ENCODE measurements at regions not wholly inside any gene's neighbourhood (a gene's known extent, or its start where the extent isn't known, plus 50 kb on each side); places are given as distances from the start of the nearest gene placed in this dataset.

DNA sequence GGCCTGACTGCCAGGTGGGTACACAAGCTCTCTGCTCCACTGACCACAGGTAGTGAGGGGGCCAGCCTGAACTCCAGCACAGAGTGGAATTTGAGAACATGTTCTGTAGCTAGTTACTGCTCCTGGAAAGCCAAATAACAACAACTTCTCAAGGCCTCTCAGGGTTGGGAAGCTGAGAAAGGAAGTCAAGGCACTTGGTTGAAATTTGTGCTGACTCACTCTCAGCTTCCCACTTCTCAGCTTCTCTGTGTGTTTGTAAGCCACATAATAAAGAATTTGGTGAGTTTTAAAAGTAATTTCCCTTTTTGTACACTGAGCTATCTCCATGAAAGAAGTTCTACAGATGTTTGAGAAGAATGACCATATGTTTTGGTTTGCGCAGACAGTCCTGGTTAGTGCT is 234.9 kb downstream of the KTN1 start:
- Histone ChIP-seq H2AFZ (ENCODE audit: low read depth, low read length, severe bottlenecking) (no peak overlapping the region), H3K36me3 (ENCODE audit: low read length) (no peaks in the 10 kb centered on the region), H3K4me2 (ENCODE audit: low read depth, low read length, poor library complexity, severe bottlenecking) (no peak overlapping the region), H3K9ac (ENCODE audit: low read length) (no peak overlapping the region), H3K9me2 (replicated peaks; ENCODE audit: insufficient read depth, low read length) (no peaks in the 10 kb centered on the region), H3K27me3 (ENCODE audit: low read length) (no peaks in the 10 kb centered on the region), H3K27ac (ENCODE audit: low read depth, low read length) (no peak overlapping the region), H3K79me2 (ENCODE audit: insufficient read depth, low read length) (no peaks in the 10 kb centered on the region), H3F3A (ENCODE audit: insufficient read depth) (no peaks in the 10 kb centered on the region), H3K9me3 (ENCODE audit: insufficient read depth, low read length) (no peaks in the 10 kb centered on the region), H3K4me3 (ENCODE audit: insufficient read depth, low read length, poor library complexity, severe bottlenecking) (no peak overlapping the region), H4K20me1 (ENCODE audit: low read depth, low read length) (no peaks in the 10 kb centered on the region)
- TF ChIP-seq EZH2phosphoT487 (conservative IDR thresholded peaks at IDR 0.05; ENCODE audit: low read length), result no peak
- TF ChIP-seq, protein P1, sequence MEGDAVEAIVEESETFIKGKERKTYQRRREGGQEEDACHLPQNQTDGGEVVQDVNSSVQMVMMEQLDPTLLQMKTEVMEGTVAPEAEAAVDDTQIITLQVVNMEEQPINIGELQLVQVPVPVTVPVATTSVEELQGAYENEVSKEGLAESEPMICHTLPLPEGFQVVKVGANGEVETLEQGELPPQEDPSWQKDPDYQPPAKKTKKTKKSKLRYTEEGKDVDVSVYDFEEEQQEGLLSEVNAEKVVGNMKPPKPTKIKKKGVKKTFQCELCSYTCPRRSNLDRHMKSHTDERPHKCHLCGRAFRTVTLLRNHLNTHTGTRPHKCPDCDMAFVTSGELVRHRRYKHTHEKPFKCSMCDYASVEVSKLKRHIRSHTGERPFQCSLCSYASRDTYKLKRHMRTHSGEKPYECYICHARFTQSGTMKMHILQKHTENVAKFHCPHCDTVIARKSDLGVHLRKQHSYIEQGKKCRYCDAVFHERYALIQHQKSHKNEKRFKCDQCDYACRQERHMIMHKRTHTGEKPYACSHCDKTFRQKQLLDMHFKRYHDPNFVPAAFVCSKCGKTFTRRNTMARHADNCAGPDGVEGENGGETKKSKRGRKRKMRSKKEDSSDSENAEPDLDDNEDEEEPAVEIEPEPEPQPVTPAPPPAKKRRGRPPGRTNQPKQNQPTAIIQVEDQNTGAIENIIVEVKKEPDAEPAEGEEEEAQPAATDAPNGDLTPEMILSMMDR (IDR thresholded peaks at IDR 0.05; ENCODE audit: insufficient read depth, low read length, poor library complexity, severe bottlenecking), result no peak

GRCh38 chr14:55816225-55816624 is 236.2 kb downstream of the KTN1 start:
- H3K9ac ChIP-seq (ENCODE audit: low read length), result no peak overlapping the region
- no peaks in the 10 kb centered on the region for H3K27me3 ChIP-seq (ENCODE audit: low read length)
- H3K9me3 ChIP-seq (ENCODE audit: insufficient read depth, low read length), result no peaks in the 10 kb centered on the region
- no peak overlapping the region for H3K4me3 ChIP-seq (ENCODE audit: insufficient read depth, low read length, poor library complexity, severe bottlenecking)
- TF ChIP-seq, protein P1 (IDR thresholded peaks at IDR 0.05; ENCODE audit: insufficient read depth, low read length, poor library complexity, severe bottlenecking), result no peak
- TF ChIP-seq EZH2phosphoT487 (conservative IDR thresholded peaks at IDR 0.05; ENCODE audit: low read length), result no peak
- no peaks in the 10 kb centered on the region for H4K20me1 ChIP-seq (ENCODE audit: low read depth, low read length)
- H3K27ac ChIP-seq (ENCODE audit: low read depth, low read length), result no peak overlapping the region
- H3F3A ChIP-seq (ENCODE audit: insufficient read depth), result no peaks in the 10 kb centered on the region
- H3K4me2 ChIP-seq (ENCODE audit: low read depth, low read length, poor library complexity, severe bottlenecking), result no peak overlapping the region
- no peaks in the 10 kb centered on the region for H3K9me2 ChIP-seq (replicated peaks; ENCODE audit: insufficient read depth, low read length)
- no peaks in the 10 kb centered on the region for H3K79me2 ChIP-seq (ENCODE audit: insufficient read depth, low read length)
- H3K36me3 ChIP-seq (ENCODE audit: low read length), result no peaks in the 10 kb centered on the region
- H2AFZ ChIP-seq (ENCODE audit: low read depth, low read length, severe bottlenecking), result no peak overlapping the region

- H3K4me3 ChIP-seq (ENCODE audit: insufficient read depth, low read length, poor library complexity, severe bottlenecking), result no peak overlapping the region
- H3K27me3 ChIP-seq (ENCODE audit: low read length), result no peaks in the 10 kb centered on the region
- H3K79me2 ChIP-seq (ENCODE audit: insufficient read depth, low read length), result no peaks in the 10 kb centered on the region
- H3K9me2 ChIP-seq (replicated peaks; ENCODE audit: insufficient read depth, low read length), result no peaks in the 10 kb centered on the region
- H3K36me3 ChIP-seq (ENCODE audit: low read length), result no peaks in the 10 kb centered on the region
- no peak overlapping the region for H3K9ac ChIP-seq (ENCODE audit: low read length)
- no peak overlapping the region for H3K27ac ChIP-seq (ENCODE audit: low read depth, low read length)
- no peaks in the 10 kb centered on the region for H3F3A ChIP-seq (ENCODE audit: insufficient read depth)
- no peaks in the 10 kb centered on the region for H4K20me1 ChIP-seq (ENCODE audit: low read depth, low read length)
- no peak overlapping the region for H3K4me2 ChIP-seq (ENCODE audit: low read depth, low read length, poor library complexity, severe bottlenecking)
- H2AFZ ChIP-seq (ENCODE audit: low read depth, low read length, severe bottlenecking), result no peak overlapping the region
- no peaks in the 10 kb centered on the region for H3K9me3 ChIP-seq (ENCODE audit: insufficient read depth, low read length)
- TF ChIP-seq, protein P1 (IDR thresholded peaks at IDR 0.05; ENCODE audit: insufficient read depth, low read length, poor library complexity, severe bottlenecking), result no peak
- TF ChIP-seq EZH2phosphoT487 (conservative IDR thresholded peaks at IDR 0.05; ENCODE audit: low read length), result no peak
Observed at GRCh38 chr14:55819610-55820304, 239.8 kb downstream of the KTN1 start.
